ENCODE measurements at regions not wholly inside any gene's neighbourhood (a gene's known extent, or its start where the extent isn't known, plus 50 kb on each side); places are given as distances from the start of the nearest gene placed in this dataset.

- ATAC-seq (replicated peaks; ENCODE audit: extremely low read depth, poor library complexity, severe bottlenecking) (no peak), DNase-seq (ENCODE audit: low spot score in 2 of 2) (no peak)
- Mint-ChIP-seq H3K36me3 (ENCODE audit: insufficient read depth) (peaks cover 3% of the 10 kb centered on the region), H3K27me3 (no peaks in the 10 kb centered on the region), H3K27ac (ENCODE audit: low read depth) (no peak overlapping the region), H3K4me3 (no peak overlapping the region), H3K9me3 (peaks cover 2% of the 10 kb centered on the region), H3K4me1 (peaks cover 37% of the 10 kb centered on the region)
Measured at GRCh38 chr12:92365836-92366235, 220.2 kb upstream of the BTG1 start.

- H3K4me3 Mint-ChIP-seq, result peak overlapping the region; percentile 30
- no peaks in the 10 kb centered on the region for H3K27me3 Mint-ChIP-seq
- H3K36me3 Mint-ChIP-seq (ENCODE audit: insufficient read depth), result no peaks in the 10 kb centered on the region
- H3K27ac Mint-ChIP-seq (ENCODE audit: low read depth), result no peak overlapping the region
- ATAC-seq (replicated peaks; ENCODE audit: extremely low read depth, poor library complexity, severe bottlenecking) (no peak), DNase-seq (ENCODE audit: low spot score in 2 of 2) (no peak)
- peaks cover 42% of the 10 kb centered on the region for H3K4me1 Mint-ChIP-seq
- peaks cover 7% of the 10 kb centered on the region for H3K9me3 Mint-ChIP-seq
Measured at GRCh38 chr12:92365333-92365732, 219.7 kb upstream of the BTG1 start.

DNA sequence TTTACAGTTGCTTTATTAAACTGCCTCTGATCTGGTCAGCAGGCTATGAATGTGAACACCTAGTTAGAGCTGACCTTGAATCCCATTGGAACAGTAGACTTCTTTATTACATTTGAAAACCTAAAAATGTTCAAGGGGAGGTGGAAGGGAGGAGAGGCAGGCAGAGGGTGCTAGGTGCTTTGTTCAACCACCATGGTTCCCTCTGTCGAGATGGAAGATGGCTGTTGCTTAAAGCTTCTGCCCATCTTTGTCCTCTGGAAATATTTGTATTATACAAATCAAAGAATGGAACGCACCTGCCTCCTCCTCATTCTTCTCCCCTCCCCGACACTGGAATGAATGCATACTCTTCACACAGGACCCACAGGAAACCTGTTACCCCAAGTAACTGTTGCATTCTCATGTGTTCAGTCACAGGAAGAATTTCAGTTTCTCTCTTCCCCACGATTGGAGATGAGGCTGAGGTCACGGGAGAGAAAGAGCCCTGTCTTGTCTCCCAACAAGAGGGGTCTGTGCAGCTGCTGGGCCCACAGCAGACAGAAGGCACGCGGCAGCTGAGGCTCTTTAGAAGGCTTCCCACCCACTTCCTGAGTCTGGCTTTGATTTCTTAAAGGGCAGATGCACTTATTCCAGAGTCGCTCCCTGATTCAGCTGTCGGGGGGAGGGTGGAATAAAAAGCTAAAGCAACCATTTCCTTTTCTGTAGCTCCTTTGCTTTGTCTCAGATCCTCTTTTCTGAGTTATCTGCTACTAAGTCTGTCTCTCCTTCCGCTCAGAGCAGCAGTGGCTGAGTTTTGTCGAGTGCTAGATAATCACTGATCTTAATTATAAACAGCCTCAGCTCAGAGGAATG, 217.9 kb upstream of the BTG1 start:
- peaks cover 8% of the 10 kb centered on the region for H3K9me3 Mint-ChIP-seq
- H3K27ac Mint-ChIP-seq (ENCODE audit: low read depth), result peak overlapping the region; percentile 94
- no peaks in the 10 kb centered on the region for H3K36me3 Mint-ChIP-seq (ENCODE audit: insufficient read depth)
- H3K27me3 Mint-ChIP-seq, result no peaks in the 10 kb centered on the region
- H3K4me1 Mint-ChIP-seq, result peaks cover 53% of the 10 kb centered on the region
- peak in 1 of 2 donors; percentile 12 for DNase-seq (ENCODE audit: low spot score in 2 of 2)
- ATAC-seq (replicated peaks; ENCODE audit: extremely low read depth, poor library complexity, severe bottlenecking), result peak; percentile 25
- peak overlapping the region; percentile 44 for H3K4me3 Mint-ChIP-seq

- Mint-ChIP-seq H3K36me3 (ENCODE audit: insufficient read depth) (no peaks in the 10 kb centered on the region), H3K4me1 (peaks cover 53% of the 10 kb centered on the region), H3K27ac (ENCODE audit: low read depth) (peak overlapping the region; percentile 94), H3K9me3 (peaks cover 8% of the 10 kb centered on the region), H3K27me3 (no peaks in the 10 kb centered on the region), H3K4me3 (peak overlapping the region; percentile 44)
- DNase-seq (ENCODE audit: low spot score in 2 of 2) (no peak), ATAC-seq (replicated peaks; ENCODE audit: extremely low read depth, poor library complexity, severe bottlenecking) (peak; percentile 18)
Measured at GRCh38 chr12:92362785-92363184, 217.1 kb upstream of the BTG1 start.

GRCh38 chr12:92362126-92362525, 216.5 kb upstream of the BTG1 start:
- no peak for ATAC-seq (replicated peaks; ENCODE audit: extremely low read depth, poor library complexity, severe bottlenecking)
- H3K36me3 Mint-ChIP-seq (ENCODE audit: insufficient read depth), result no peaks in the 10 kb centered on the region
- peaks cover 8% of the 10 kb centered on the region for H3K9me3 Mint-ChIP-seq
- peak overlapping the region; percentile 94 for H3K27ac Mint-ChIP-seq (ENCODE audit: low read depth)
- H3K27me3 Mint-ChIP-seq, result no peaks in the 10 kb centered on the region
- DNase-seq (ENCODE audit: low spot score in 2 of 2), result no peak
- peak overlapping the region; percentile 44 for H3K4me3 Mint-ChIP-seq
- H3K4me1 Mint-ChIP-seq, result peaks cover 54% of the 10 kb centered on the region

GRCh38 chr12:92360543-92360942, 214.9 kb upstream of the BTG1 start:
- DNase-seq (ENCODE audit: low spot score in 2 of 2), result no peak
- Mint-ChIP-seq H3K4me3 (peak overlapping the region; percentile 28), H3K9me3 (peaks cover 12% of the 10 kb centered on the region), H3K27ac (ENCODE audit: low read depth) (peak overlapping the region; percentile 94), H3K27me3 (no peaks in the 10 kb centered on the region), H3K36me3 (ENCODE audit: insufficient read depth) (no peaks in the 10 kb centered on the region), H3K4me1 (peaks cover 70% of the 10 kb centered on the region)
- peak; percentile 82 for ATAC-seq (replicated peaks; ENCODE audit: extremely low read depth, poor library complexity, severe bottlenecking)

- H3K4me3 Mint-ChIP-seq, result no peak overlapping the region
- H3K27ac Mint-ChIP-seq (ENCODE audit: low read depth), result peak overlapping the region; percentile 94
- H3K4me1 Mint-ChIP-seq, result peaks cover 68% of the 10 kb centered on the region
- no peaks in the 10 kb centered on the region for H3K27me3 Mint-ChIP-seq
- ATAC-seq (replicated peaks; ENCODE audit: extremely low read depth, poor library complexity, severe bottlenecking) (no peak), DNase-seq (ENCODE audit: low spot score in 2 of 2) (no peak)
- H3K36me3 Mint-ChIP-seq (ENCODE audit: insufficient read depth), result no peaks in the 10 kb centered on the region
- H3K9me3 Mint-ChIP-seq, result peaks cover 12% of the 10 kb centered on the region
Measured at GRCh38 chr12:92359581-92360209, 214.0 kb upstream of the BTG1 start.

DNA sequence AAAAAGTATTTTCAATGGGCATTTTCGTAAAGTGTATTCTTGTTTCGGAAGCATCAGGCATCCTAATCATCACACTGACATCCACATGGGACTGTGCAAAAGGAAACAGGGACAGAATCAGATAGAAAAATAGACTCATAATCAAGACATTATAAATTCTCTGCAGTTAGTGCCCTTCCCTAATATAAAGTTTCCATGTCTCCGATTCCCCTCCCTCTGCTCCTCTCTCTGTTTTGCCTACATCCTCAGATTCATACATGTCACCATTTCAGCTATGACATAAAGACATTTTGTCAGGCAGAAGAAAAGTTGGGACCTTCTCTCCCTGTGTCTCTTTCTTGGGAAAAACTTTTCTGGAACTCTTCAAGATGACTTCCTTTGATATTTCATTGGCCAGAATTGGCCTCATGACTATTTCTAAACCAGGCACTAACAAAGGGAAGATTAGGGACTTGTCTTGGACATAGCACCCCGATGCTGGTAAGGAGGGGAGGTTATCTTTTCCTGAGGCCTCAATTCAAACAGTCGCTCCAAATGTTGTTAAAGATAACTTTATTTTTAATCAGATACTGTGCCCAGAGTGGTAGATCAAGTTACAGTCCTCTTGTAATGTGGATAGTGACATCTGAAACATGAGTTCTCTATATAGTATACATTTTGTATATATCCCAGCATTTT, 212.1 kb upstream of the BTG1 start:
- DNase-seq (ENCODE audit: low spot score in 2 of 2) (no peak), ATAC-seq (replicated peaks; ENCODE audit: extremely low read depth, poor library complexity, severe bottlenecking) (no peak)
- Mint-ChIP-seq H3K36me3 (ENCODE audit: insufficient read depth) (no peaks in the 10 kb centered on the region), H3K4me1 (peaks cover 48% of the 10 kb centered on the region), H3K27ac (ENCODE audit: low read depth) (no peak overlapping the region), H3K9me3 (peaks cover 12% of the 10 kb centered on the region), H3K27me3 (no peaks in the 10 kb centered on the region), H3K4me3 (no peak overlapping the region)

- ATAC-seq (replicated peaks; ENCODE audit: extremely low read depth, poor library complexity, severe bottlenecking) (no peak), DNase-seq (ENCODE audit: low spot score in 2 of 2) (no peak)
- no peaks in the 10 kb centered on the region for H3K27me3 Mint-ChIP-seq
- H3K9me3 Mint-ChIP-seq, result peaks cover 12% of the 10 kb centered on the region
- no peak overlapping the region for H3K4me3 Mint-ChIP-seq
- H3K36me3 Mint-ChIP-seq (ENCODE audit: insufficient read depth), result no peaks in the 10 kb centered on the region
- H3K4me1 Mint-ChIP-seq, result peaks cover 38% of the 10 kb centered on the region
- H3K27ac Mint-ChIP-seq (ENCODE audit: low read depth), result no peak overlapping the region
Measured at GRCh38 chr12:92356425-92356824, 210.8 kb upstream of the BTG1 start.

GRCh38 chr12:92349635-92350034, 204.0 kb upstream of the BTG1 start:
- H3K9me3 Mint-ChIP-seq, result no peaks in the 10 kb centered on the region
- no peak for DNase-seq (ENCODE audit: low spot score in 2 of 2)
- H3K27ac Mint-ChIP-seq (ENCODE audit: low read depth), result no peak overlapping the region
- peaks cover 11% of the 10 kb centered on the region for H3K4me1 Mint-ChIP-seq
- H3K4me3 Mint-ChIP-seq, result no peak overlapping the region
- no peak for ATAC-seq (replicated peaks; ENCODE audit: extremely low read depth, poor library complexity, severe bottlenecking)
- H3K36me3 Mint-ChIP-seq (ENCODE audit: insufficient read depth), result no peaks in the 10 kb centered on the region
- H3K27me3 Mint-ChIP-seq, result no peaks in the 10 kb centered on the region

DNA sequence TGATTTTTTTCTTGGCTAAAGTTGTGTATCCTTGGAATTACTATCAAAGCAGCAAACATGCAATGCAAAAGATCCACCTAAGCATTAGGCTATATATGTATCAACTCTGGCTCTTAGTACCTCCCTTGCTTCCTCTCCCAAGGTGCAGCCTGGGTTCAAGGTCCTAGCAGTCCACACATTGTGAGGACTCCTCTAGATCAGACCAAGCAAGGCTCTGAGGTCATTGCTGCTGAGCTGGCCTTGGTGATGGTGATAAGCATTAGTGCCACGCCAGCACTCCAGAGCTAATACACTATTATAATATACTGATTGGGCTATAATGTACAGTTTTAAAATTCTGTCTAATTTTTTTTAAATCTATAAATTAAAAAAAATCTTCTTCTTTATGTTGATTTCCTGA, 196.9 kb upstream of the BTG1 start:
- Mint-ChIP-seq H3K27ac (ENCODE audit: low read depth) (no peak overlapping the region), H3K4me1 (peaks cover 3% of the 10 kb centered on the region), H3K36me3 (ENCODE audit: insufficient read depth) (peaks cover 3% of the 10 kb centered on the region), H3K9me3 (no peaks in the 10 kb centered on the region), H3K27me3 (no peaks in the 10 kb centered on the region), H3K4me3 (no peak overlapping the region)
- DNase-seq (ENCODE audit: low spot score in 2 of 2) (no peak), ATAC-seq (replicated peaks; ENCODE audit: extremely low read depth, poor library complexity, severe bottlenecking) (no peak)

- Mint-ChIP-seq H3K27me3 (no peaks in the 10 kb centered on the region), H3K36me3 (ENCODE audit: insufficient read depth) (peaks cover 3% of the 10 kb centered on the region), H3K4me1 (no peaks in the 10 kb centered on the region), H3K27ac (ENCODE audit: low read depth) (no peak overlapping the region), H3K9me3 (no peaks in the 10 kb centered on the region), H3K4me3 (peak overlapping the region; percentile 13)
- ATAC-seq (replicated peaks; ENCODE audit: extremely low read depth, poor library complexity, severe bottlenecking) (no peak), DNase-seq (ENCODE audit: low spot score in 2 of 2) (no peak)
Measured at GRCh38 chr12:92341065-92341668, 195.5 kb upstream of the BTG1 start.

All from central memory CD8-positive, alpha-beta T cell (primary cell).